D721Med (cell line): ENCODE measurements at regions not wholly inside any gene's neighbourhood (a gene's known extent, or its start where the extent isn't known, plus 50 kb on each side); places are given as distances from the start of the nearest gene placed in this dataset.

Experiments used
- DNase-seq: peaks from one replicate; pipeline ENCODE4 v3.0.0; 2011; ENCODE audit warnings: low spot score; ENCODE audit not compliant: insufficient read length
- FAIRE-seq: peaks from 2 replicates; lab custom pipeline; 2011; peaks lifted over from hg19 to GRCh38; lab: Jason Lieb, UNC
- TF ChIP-seq, protein P1 (sequence below): IDR thresholded peaks from 2 replicates; pipeline ENCODE4 v1.5.1; 2012; ENCODE audit warnings: mild to moderate bottlenecking, control low read depth; ENCODE audit not compliant: insufficient read depth; ENCODE audit errors: missing control alignments

GRCh38 chr3:103341078-103341606 is 906.3 kb downstream of the ZPLD1 start:
- FAIRE-seq (no peak), DNase-seq (no peak)
- TF ChIP-seq, protein P1, sequence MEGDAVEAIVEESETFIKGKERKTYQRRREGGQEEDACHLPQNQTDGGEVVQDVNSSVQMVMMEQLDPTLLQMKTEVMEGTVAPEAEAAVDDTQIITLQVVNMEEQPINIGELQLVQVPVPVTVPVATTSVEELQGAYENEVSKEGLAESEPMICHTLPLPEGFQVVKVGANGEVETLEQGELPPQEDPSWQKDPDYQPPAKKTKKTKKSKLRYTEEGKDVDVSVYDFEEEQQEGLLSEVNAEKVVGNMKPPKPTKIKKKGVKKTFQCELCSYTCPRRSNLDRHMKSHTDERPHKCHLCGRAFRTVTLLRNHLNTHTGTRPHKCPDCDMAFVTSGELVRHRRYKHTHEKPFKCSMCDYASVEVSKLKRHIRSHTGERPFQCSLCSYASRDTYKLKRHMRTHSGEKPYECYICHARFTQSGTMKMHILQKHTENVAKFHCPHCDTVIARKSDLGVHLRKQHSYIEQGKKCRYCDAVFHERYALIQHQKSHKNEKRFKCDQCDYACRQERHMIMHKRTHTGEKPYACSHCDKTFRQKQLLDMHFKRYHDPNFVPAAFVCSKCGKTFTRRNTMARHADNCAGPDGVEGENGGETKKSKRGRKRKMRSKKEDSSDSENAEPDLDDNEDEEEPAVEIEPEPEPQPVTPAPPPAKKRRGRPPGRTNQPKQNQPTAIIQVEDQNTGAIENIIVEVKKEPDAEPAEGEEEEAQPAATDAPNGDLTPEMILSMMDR, result no peak

GRCh38 chr3:103342205-103342731 is 907.5 kb downstream of the ZPLD1 start:
- no peak for FAIRE-seq
- TF ChIP-seq, protein P1, result no peak

DNA sequence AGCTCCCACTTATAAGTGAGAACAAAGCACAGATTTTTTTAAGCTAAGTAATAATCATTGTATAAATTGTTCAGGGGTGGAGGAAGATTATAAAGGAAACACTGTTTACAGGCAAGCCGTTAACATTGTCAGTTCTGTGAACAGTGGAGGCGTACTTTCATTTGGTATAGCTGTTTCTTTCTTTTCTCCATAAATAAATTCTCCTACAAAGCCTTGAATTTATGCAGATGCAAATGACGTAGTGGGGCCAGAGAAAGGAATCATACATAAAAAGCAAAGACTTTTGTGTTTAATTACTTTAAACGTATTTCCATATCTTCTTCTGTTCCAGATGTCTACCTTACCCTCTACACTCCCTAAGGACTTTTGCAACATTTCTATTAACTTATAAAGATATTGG is 914.9 kb downstream of the ZPLD1 start:
- TF ChIP-seq, protein P1, result no peak
- DNase-seq, result no peak
- FAIRE-seq, result no peak

More at GRCh38 chr3:103342205-103342731, 907.5 kb downstream of the ZPLD1 start:
- no peak for DNase-seq

DNA sequence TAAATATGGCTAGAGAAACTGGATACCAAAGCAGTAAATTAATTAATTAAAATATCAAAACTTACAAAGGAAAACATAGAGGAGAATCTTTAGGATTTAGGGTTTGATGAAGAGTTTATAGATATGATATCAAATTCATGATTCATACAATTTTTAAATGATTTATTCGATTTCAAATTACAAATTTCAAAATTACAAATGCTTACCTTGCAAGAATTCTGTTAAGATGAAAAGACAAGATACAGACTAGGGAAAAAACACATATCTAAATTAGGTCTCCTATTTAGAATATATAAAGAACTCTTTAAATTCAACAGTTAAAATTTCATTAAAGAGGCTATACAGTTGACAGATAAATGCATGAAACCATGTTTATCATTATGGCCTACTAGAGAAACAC is 930.7 kb downstream of the ZPLD1 start:
- FAIRE-seq (no peak), DNase-seq (no peak)
- TF ChIP-seq, protein P1, result no peak

- FAIRE-seq (no peak), DNase-seq (no peak)
- TF ChIP-seq, protein P1, result no peak
Observed at GRCh38 chr3:103367481-103367880, 932.7 kb downstream of the ZPLD1 start.

GRCh38 chr3:103371411-103371810 is 936.6 kb downstream of the ZPLD1 start:
- no peak for FAIRE-seq
- TF ChIP-seq, protein P1, result no peak
- DNase-seq, result no peak

GRCh38 chr3:103372031-103372430 is 937.2 kb downstream of the ZPLD1 start:
- no peak for FAIRE-seq

More at GRCh38 chr3:103372031-103372430, 937.2 kb downstream of the ZPLD1 start:
- DNase-seq, result no peak
- TF ChIP-seq, protein P1, result no peak
